ENCODE measurements at regions not wholly inside any gene's neighbourhood (a gene's known extent, or its start where the extent isn't known, plus 50 kb on each side); places are given as distances from the start of the nearest gene placed in this dataset.

- Histone ChIP-seq H3K9ac (no peak overlapping the region), H3K36me3 (ENCODE audit: low read depth) (no peaks in the 10 kb centered on the region), H3K4me1 (ENCODE audit: insufficient read depth) (no peaks in the 10 kb centered on the region), H3K27me3 (replicated peaks; ENCODE audit: insufficient read depth) (no peaks in the 10 kb centered on the region), H3K4me2 (ENCODE audit: unreplicated experiment) (no peak overlapping the region), H3F3A (ENCODE audit: insufficient read depth) (no peaks in the 10 kb centered on the region), H3K4me3 (no peak overlapping the region), H4K20me1 (ENCODE audit: insufficient read depth) (no peaks in the 10 kb centered on the region), H3K9me3 (ENCODE audit: low read depth) (no peaks in the 10 kb centered on the region), H3K79me2 (ENCODE audit: insufficient read depth) (no peaks in the 10 kb centered on the region), H2AFZ (no peak overlapping the region), H3K27ac (no peak overlapping the region), H3K9me2 (ENCODE audit: insufficient read depth) (no peaks in the 10 kb centered on the region)
- in situ Hi-C loops (cut with MboI) = no loop called here
- DNase-seq = no peak
- WGBS, 2 experiments (ENCODE audit: low coverage in 1 of 2, low lambda C conversion rate in 2 of 2, missing lambda C conversion rate in 2 of 2) = 10 to 23% methylated on average over 7 to 8 of the region's 8 CpGs
- TF ChIP-seq EZH2 (IDR thresholded peaks at IDR 0.05; ENCODE audit: insufficient read depth, poor library complexity, severe bottlenecking) (no peak), EZH2phosphoT487 (IDR thresholded peaks at IDR 0.05; ENCODE audit: insufficient read depth, low read depth) (no peak)
Measured at GRCh38 chr10:8189458-8189857, 135.0 kb downstream of the GATA3 start.

GRCh38 chr10:8192301-8192700 lies 137.8 kb downstream of the GATA3 start:
- Histone ChIP-seq H4K20me1 (ENCODE audit: insufficient read depth) (no peaks in the 10 kb centered on the region), H3K9me3 (ENCODE audit: low read depth) (no peaks in the 10 kb centered on the region), H3K27me3 (replicated peaks; ENCODE audit: insufficient read depth) (no peaks in the 10 kb centered on the region), H3K4me3 (no peak overlapping the region), H3K9me2 (ENCODE audit: insufficient read depth) (no peaks in the 10 kb centered on the region), H3K9ac (no peak overlapping the region), H3K4me2 (ENCODE audit: unreplicated experiment) (no peak overlapping the region), H3K36me3 (ENCODE audit: low read depth) (no peaks in the 10 kb centered on the region), H3K27ac (no peak overlapping the region), H3K4me1 (ENCODE audit: insufficient read depth) (no peaks in the 10 kb centered on the region), H2AFZ (no peak overlapping the region), H3F3A (ENCODE audit: insufficient read depth) (no peaks in the 10 kb centered on the region), H3K79me2 (ENCODE audit: insufficient read depth) (no peaks in the 10 kb centered on the region)
- in situ Hi-C loops (cut with MboI) = no loop called here
- no peak for DNase-seq
- TF ChIP-seq EZH2phosphoT487 (IDR thresholded peaks at IDR 0.05; ENCODE audit: insufficient read depth, low read depth) (no peak), EZH2 (IDR thresholded peaks at IDR 0.05; ENCODE audit: insufficient read depth, poor library complexity, severe bottlenecking) (no peak)

- Histone ChIP-seq H3K27ac (no peak overlapping the region), H3K4me3 (no peak overlapping the region), H3K4me1 (ENCODE audit: insufficient read depth) (no peaks in the 10 kb centered on the region), H3K9me3 (ENCODE audit: low read depth) (no peaks in the 10 kb centered on the region), H3K36me3 (ENCODE audit: low read depth) (no peaks in the 10 kb centered on the region), H3K4me2 (ENCODE audit: unreplicated experiment) (no peak overlapping the region), H4K20me1 (ENCODE audit: insufficient read depth) (no peaks in the 10 kb centered on the region), H3F3A (ENCODE audit: insufficient read depth) (no peaks in the 10 kb centered on the region), H3K9ac (no peak overlapping the region), H3K79me2 (ENCODE audit: insufficient read depth) (no peaks in the 10 kb centered on the region), H3K9me2 (ENCODE audit: insufficient read depth) (no peaks in the 10 kb centered on the region), H3K27me3 (replicated peaks; ENCODE audit: insufficient read depth) (no peaks in the 10 kb centered on the region), H2AFZ (no peak overlapping the region)
- DNase-seq = no peak
- TF ChIP-seq EZH2phosphoT487 (IDR thresholded peaks at IDR 0.05; ENCODE audit: insufficient read depth, low read depth) (no peak), EZH2 (IDR thresholded peaks at IDR 0.05; ENCODE audit: insufficient read depth, poor library complexity, severe bottlenecking) (no peak)
- in situ Hi-C loops (cut with MboI) = no loop called here
- 21 to 23% methylated on average over 4 of the region's 4 CpGs for WGBS, 2 experiments (ENCODE audit: low coverage in 1 of 2, low lambda C conversion rate in 2 of 2, missing lambda C conversion rate in 2 of 2)
Measured at GRCh38 chr10:8193546-8193945, 139.1 kb downstream of the GATA3 start.

- WGBS, 2 experiments (ENCODE audit: low coverage in 1 of 2, low lambda C conversion rate in 2 of 2, missing lambda C conversion rate in 2 of 2) = 34 to 42% methylated on average over 7 of the region's 7 CpGs
- no peaks in the 10 kb centered on the region for H3K9me3 ChIP-seq (ENCODE audit: low read depth)
- no peaks in the 10 kb centered on the region for H3F3A ChIP-seq (ENCODE audit: insufficient read depth)
- H3K36me3 ChIP-seq (ENCODE audit: low read depth) = no peaks in the 10 kb centered on the region
- no peaks in the 10 kb centered on the region for H3K79me2 ChIP-seq (ENCODE audit: insufficient read depth)
- no peaks in the 10 kb centered on the region for H3K27me3 ChIP-seq (replicated peaks; ENCODE audit: insufficient read depth)
- H4K20me1 ChIP-seq (ENCODE audit: insufficient read depth) = no peaks in the 10 kb centered on the region
- in situ Hi-C loops (cut with MboI) = no loop called here
- no peak overlapping the region for H3K9ac ChIP-seq
- no peaks in the 10 kb centered on the region for H3K4me1 ChIP-seq (ENCODE audit: insufficient read depth)
- no peak overlapping the region for H2AFZ ChIP-seq
- no peak overlapping the region for H3K4me2 ChIP-seq (ENCODE audit: unreplicated experiment)
- DNase-seq = no peak
- no peak overlapping the region for H3K27ac ChIP-seq
- TF ChIP-seq EZH2 (IDR thresholded peaks at IDR 0.05; ENCODE audit: insufficient read depth, poor library complexity, severe bottlenecking) (no peak), EZH2phosphoT487 (IDR thresholded peaks at IDR 0.05; ENCODE audit: insufficient read depth, low read depth) (no peak)
- H3K4me3 ChIP-seq = no peak overlapping the region
- H3K9me2 ChIP-seq (ENCODE audit: insufficient read depth) = no peaks in the 10 kb centered on the region
Measured at GRCh38 chr10:8194050-8194449, 139.6 kb downstream of the GATA3 start.

GRCh38 chr10:8206882-8207281 lies 152.4 kb downstream of the GATA3 start:
- Histone ChIP-seq H3K27ac (no peak overlapping the region), H3F3A (ENCODE audit: insufficient read depth) (no peaks in the 10 kb centered on the region), H3K79me2 (ENCODE audit: insufficient read depth) (no peaks in the 10 kb centered on the region), H3K36me3 (ENCODE audit: low read depth) (no peaks in the 10 kb centered on the region), H4K20me1 (ENCODE audit: insufficient read depth) (no peaks in the 10 kb centered on the region), H3K4me1 (ENCODE audit: insufficient read depth) (no peaks in the 10 kb centered on the region), H3K27me3 (replicated peaks; ENCODE audit: insufficient read depth) (no peaks in the 10 kb centered on the region), H2AFZ (no peak overlapping the region), H3K9ac (no peak overlapping the region), H3K9me2 (ENCODE audit: insufficient read depth) (no peaks in the 10 kb centered on the region), H3K9me3 (ENCODE audit: low read depth) (no peaks in the 10 kb centered on the region), H3K4me3 (no peak overlapping the region), H3K4me2 (ENCODE audit: unreplicated experiment) (no peak overlapping the region)
- no peak for DNase-seq
- in situ Hi-C loops (cut with MboI) = no loop called here
- TF ChIP-seq EZH2phosphoT487 (IDR thresholded peaks at IDR 0.05; ENCODE audit: insufficient read depth, low read depth) (no peak), EZH2 (IDR thresholded peaks at IDR 0.05; ENCODE audit: insufficient read depth, poor library complexity, severe bottlenecking) (no peak)
